Progenitor cell of endocrine pancreas (in vitro differentiated cells): ENCODE measurements at regions not wholly inside any gene's neighbourhood (a gene's known extent, or its start where the extent isn't known, plus 50 kb on each side); places are given as distances from the start of the nearest gene placed in this dataset.

ENCODE experiments used
- DNase-seq: peaks from one replicate; pipeline ENCODE4 v3.0.0; 2021; ENCODE audit warnings: low spot score; ENCODE audit not compliant: unreplicated experiment
- H3K27ac Mint-ChIP-seq: 2 replicates; pipeline ENCODE4 v1.8.0; 2021; ENCODE audit warnings: mild to moderate bottlenecking, moderate library complexity, mixed read lengths
- H3K27me3 Mint-ChIP-seq: 2 replicates; pipeline ENCODE4 v1.8.0; 2021; ENCODE audit warnings: mixed read lengths
- H3K36me3 Mint-ChIP-seq: 2 replicates; pipeline ENCODE4 v1.8.0; 2022; ENCODE audit warnings: mixed read lengths; ENCODE audit not compliant: insufficient read depth
- H3K4me1 Mint-ChIP-seq: 2 replicates; pipeline ENCODE4 v1.8.0; 2021; ENCODE audit warnings: low read depth, mixed read lengths
- H3K4me3 Mint-ChIP-seq: 2 replicates; pipeline ENCODE4 v1.8.0; 2021; ENCODE audit warnings: low read depth, mild to moderate bottlenecking, moderate library complexity, mixed read lengths
- H3K9me3 Mint-ChIP-seq: 2 replicates; pipeline ENCODE4 v1.8.0; 2021; ENCODE audit warnings: low read depth, mixed read lengths
- TF ChIP-seq, protein P1 (sequence below): fragments of 200-600 bp; sonication (generic); IDR thresholded peaks from one replicate; pipeline ENCODE4 v1.5.0; 2021; ENCODE audit warnings: antibody characterized with exemption, mild to moderate bottlenecking; ENCODE audit not compliant: unreplicated experiment

DNA sequence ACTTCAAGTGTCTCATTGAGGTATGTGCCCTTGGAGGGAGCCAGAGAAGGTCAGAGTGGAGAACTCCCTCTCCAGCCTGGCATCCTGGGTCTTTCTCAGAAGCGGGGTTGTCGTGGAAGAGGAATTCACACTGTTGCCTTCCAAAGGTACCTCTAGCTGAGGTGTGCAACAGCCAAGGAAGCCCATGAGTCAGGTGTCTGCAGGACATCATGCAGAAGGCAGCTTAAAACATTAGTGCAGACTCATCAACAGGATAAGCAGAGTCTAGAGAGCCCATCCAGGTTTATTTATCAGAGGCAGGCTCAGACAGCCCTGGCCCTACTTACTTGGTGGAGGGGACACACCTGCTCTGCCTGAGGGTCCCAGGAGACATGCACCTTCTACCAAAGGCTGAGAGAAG, 95.6 kb upstream of the TPM1 start:
- H3K4me3 Mint-ChIP-seq: no peak overlapping the region
- no peaks in the 10 kb centered on the region for H3K36me3 Mint-ChIP-seq
- peaks cover 45% of the 10 kb centered on the region for H3K27me3 Mint-ChIP-seq
- H3K4me1 Mint-ChIP-seq: no peaks in the 10 kb centered on the region
- H3K27ac Mint-ChIP-seq: no peak overlapping the region
- TF ChIP-seq, protein P1, sequence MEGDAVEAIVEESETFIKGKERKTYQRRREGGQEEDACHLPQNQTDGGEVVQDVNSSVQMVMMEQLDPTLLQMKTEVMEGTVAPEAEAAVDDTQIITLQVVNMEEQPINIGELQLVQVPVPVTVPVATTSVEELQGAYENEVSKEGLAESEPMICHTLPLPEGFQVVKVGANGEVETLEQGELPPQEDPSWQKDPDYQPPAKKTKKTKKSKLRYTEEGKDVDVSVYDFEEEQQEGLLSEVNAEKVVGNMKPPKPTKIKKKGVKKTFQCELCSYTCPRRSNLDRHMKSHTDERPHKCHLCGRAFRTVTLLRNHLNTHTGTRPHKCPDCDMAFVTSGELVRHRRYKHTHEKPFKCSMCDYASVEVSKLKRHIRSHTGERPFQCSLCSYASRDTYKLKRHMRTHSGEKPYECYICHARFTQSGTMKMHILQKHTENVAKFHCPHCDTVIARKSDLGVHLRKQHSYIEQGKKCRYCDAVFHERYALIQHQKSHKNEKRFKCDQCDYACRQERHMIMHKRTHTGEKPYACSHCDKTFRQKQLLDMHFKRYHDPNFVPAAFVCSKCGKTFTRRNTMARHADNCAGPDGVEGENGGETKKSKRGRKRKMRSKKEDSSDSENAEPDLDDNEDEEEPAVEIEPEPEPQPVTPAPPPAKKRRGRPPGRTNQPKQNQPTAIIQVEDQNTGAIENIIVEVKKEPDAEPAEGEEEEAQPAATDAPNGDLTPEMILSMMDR: no peak
- no peaks in the 10 kb centered on the region for H3K9me3 Mint-ChIP-seq
- no peak for DNase-seq

DNA sequence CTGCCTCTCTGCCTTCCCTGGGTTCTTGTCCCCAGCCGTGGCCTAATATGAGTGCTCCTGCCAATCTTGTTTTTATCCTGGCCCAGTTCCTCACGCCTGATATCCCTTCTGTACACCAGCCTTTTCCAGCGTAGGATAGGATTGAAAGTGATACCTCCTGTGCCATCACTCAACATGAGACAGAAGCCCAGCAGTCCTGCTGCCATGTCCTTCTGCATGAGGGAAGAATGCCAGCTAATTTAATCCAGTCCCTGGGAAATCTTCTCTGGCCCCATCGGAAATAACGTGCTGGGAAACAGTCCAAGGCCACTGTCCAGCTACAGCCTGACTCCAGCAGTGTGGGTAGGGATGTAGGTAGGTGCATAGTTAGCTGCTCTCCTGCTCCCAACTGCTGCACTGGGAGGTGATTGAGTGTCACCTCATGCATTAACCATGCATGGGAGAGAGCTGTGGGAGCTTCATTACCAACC, 92.0 kb upstream of the TPM1 start:
- DNase-seq: no peak
- Mint-ChIP-seq H3K27me3 (peaks cover 52% of the 10 kb centered on the region), H3K36me3 (no peaks in the 10 kb centered on the region), H3K4me3 (no peak overlapping the region), H3K4me1 (no peaks in the 10 kb centered on the region), H3K9me3 (peaks cover 5% of the 10 kb centered on the region), H3K27ac (no peak overlapping the region)
- TF ChIP-seq, protein P1: no peak

DNA sequence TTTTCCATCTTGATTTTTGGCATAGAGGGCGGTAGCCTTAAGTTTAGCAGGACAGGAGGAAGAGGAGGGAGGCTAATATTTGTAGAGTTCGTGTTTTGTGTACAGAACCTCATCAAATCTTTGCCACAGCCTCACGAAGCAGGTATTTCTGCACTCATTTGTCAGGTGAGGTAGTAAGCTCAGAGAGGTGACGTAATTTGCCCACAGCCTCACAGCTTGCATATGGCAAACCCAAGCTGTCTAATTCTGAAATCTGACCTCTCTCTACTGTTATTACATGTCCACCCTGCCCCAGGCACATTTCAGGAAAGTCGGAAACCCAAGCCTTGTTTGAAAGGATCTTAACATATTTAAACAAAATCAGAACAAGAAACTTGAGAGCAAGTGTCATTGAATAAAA, 91.1 kb upstream of the TPM1 start:
- DNase-seq: no peak
- H3K9me3 Mint-ChIP-seq: peaks cover 5% of the 10 kb centered on the region
- H3K4me3 Mint-ChIP-seq: no peak overlapping the region
- TF ChIP-seq, protein P1: no peak
- no peak overlapping the region for H3K27ac Mint-ChIP-seq
- no peaks in the 10 kb centered on the region for H3K4me1 Mint-ChIP-seq
- no peaks in the 10 kb centered on the region for H3K36me3 Mint-ChIP-seq
- H3K27me3 Mint-ChIP-seq: peaks cover 50% of the 10 kb centered on the region

DNA sequence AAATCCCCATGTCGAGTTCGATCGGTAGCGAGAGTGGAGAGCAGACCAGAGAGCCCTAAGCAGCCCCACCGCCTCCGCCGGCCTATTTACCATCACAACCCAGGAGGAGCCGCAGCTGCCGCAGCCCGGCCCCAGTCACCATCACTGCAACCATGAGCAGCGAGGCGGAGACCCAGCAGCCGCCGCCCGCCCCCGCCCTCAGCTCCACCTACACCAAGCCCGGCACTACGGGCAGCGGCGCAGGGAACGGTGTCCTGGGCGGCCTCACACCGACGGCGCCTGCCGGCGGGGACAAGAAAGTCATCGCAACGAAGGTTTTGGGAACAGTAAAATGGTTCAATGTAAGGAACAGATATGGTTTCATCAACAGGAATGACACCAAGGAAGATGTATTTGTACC, 89.5 kb upstream of the TPM1 start:
- Mint-ChIP-seq H3K27ac (no peak overlapping the region), H3K4me3 (no peak overlapping the region), H3K4me1 (no peaks in the 10 kb centered on the region), H3K9me3 (peaks cover 5% of the 10 kb centered on the region), H3K36me3 (no peaks in the 10 kb centered on the region), H3K27me3 (peaks cover 52% of the 10 kb centered on the region)
- TF ChIP-seq, protein P1: no peak
- DNase-seq: no peak

DNA sequence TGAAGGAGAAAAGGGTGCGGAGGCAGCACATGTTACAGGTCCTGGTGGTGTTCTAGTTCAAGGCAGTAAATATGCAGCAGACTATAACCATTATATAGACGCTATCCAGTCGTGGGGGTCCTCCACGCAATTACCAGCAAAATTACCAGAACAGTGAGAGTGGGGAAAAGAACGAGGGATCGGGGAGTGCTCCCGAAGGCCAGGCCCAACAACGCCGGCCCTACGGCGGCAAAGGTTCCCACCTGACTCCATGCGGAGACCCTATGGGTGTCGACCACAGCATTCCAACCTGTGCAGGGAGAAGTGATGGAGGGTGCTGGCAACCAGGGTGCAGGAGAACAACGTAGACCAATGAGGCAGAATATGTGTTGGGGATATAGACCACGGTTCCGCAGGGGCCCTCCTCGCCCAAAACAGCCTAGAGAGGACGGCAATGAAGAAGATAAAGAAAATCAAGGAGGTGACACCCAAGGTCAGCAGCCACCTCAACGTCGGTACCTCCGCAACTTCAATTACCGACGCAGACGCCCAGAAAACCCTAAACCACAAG, 89.0 kb upstream of the TPM1 start:
- H3K27me3 Mint-ChIP-seq: peaks cover 52% of the 10 kb centered on the region
- no peaks in the 10 kb centered on the region for H3K4me1 Mint-ChIP-seq
- no peak overlapping the region for H3K4me3 Mint-ChIP-seq
- no peaks in the 10 kb centered on the region for H3K36me3 Mint-ChIP-seq
- peaks cover 5% of the 10 kb centered on the region for H3K9me3 Mint-ChIP-seq
- no peak overlapping the region for H3K27ac Mint-ChIP-seq
- DNase-seq: no peak
- TF ChIP-seq, protein P1: no peak
